GM12878 (cell line): ENCODE measurements at regions not wholly inside any gene's neighbourhood (a gene's known extent, or its start where the extent isn't known, plus 50 kb on each side); places are given as distances from the start of the nearest gene placed in this dataset.

Source experiments
- ATAC-seq: fragments of 200-7000 bp; cut with Tn5 transposase; 3 replicates; pipeline ENCODE4 v1.9.1; 2020; ENCODE audit warnings: mild to moderate bottlenecking, moderate library complexity
- BruUV-seq: library from RNA; stranded (reverse); fragments of 400-500 nt; replicated peaks from 2 replicates; lab custom pipeline; 2021; lab: Mats Ljungman, UMichigan
- CTCF ChIA-PET: fragments of 300-600 bp; sonication (Branson Sonifier 250); formaldehyde crosslinking; extraction: SDS; loops from one replicate; lab custom pipeline; 2021; ENCODE audit warnings: inconsistent platforms; lab: Yijun Ruan, JAX
- POLR2A ChIA-PET: fragments of 350-600 bp; formaldehyde crosslinking; extraction: SDS; loops from one replicate; lab custom pipeline; 2021; ENCODE audit warnings: inconsistent platforms; lab: Charles Lee
- RAD21 ChIA-PET: fragments of 300-600 bp; sonication (Branson Sonifier 250); formaldehyde crosslinking; loops from one replicate; lab custom pipeline; 2023; ENCODE audit warnings: antibody characterized with exemption; ENCODE audit not compliant: unreplicated experiment; lab: Charles Lee
- SMC1A ChIA-PET: fragments of 300-600 bp; sonication (Branson Sonifier 250); formaldehyde crosslinking; loops from one replicate; lab custom pipeline; 2023; ENCODE audit not compliant: unreplicated experiment, uncharacterized antibody; lab: Charles Lee
- DNase-seq: peaks from one replicate; pipeline ENCODE4 v3.0.0-alpha.2; 2011; ENCODE audit warnings: low read depth, low spot score
- FAIRE-seq: peaks from 3 replicates; lab custom pipeline; 2011; peaks lifted over from hg19 to GRCh38; lab: Jason Lieb, UNC
- H2AFZ ChIP-seq: 2 replicates; pipeline ENCODE4 v1.6.0; 2011; ENCODE audit warnings: low read depth, low read length, control low read depth; ENCODE audit not compliant: control insufficient read depth
- H3K27ac ChIP-seq: 2 replicates; pipeline ENCODE4 v1.5.1; 2011; ENCODE audit warnings: control low read depth; ENCODE audit not compliant: control insufficient read depth, insufficient read depth
- H3K27me3 ChIP-seq, 2 experiments: replicated peaks in 1 of 2; 2 replicates each; pipeline versions ENCODE4 v1.6.0 to v1.6.1; 2011; ENCODE audit warnings: low read length in 1 of 2; ENCODE audit not compliant: control insufficient read depth in 2 of 2, insufficient read depth in 2 of 2
- H3K36me3 ChIP-seq, 2 experiments: 2 replicates each; pipeline ENCODE4 v1.5.1; 2011; ENCODE audit warnings: low read length in 1 of 2; ENCODE audit not compliant: control insufficient read depth in 2 of 2, insufficient read depth in 2 of 2
- H3K4me1 ChIP-seq: 2 replicates; pipeline ENCODE4 v1.6.1; 2011; ENCODE audit warnings: mild to moderate bottlenecking, low read length, moderate library complexity, mixed read lengths; ENCODE audit not compliant: control insufficient read depth, insufficient read depth
- H3K4me2 ChIP-seq: 2 replicates; pipeline ENCODE4 v1.6.0; 2011; ENCODE audit warnings: control low read depth; ENCODE audit not compliant: control insufficient read depth, insufficient read depth
- H3K4me3 ChIP-seq: fragments of 200-600 bp; sonication (generic); 2 replicates; pipeline ENCODE4 v1.5.1; 2016
- H3K79me2 ChIP-seq: 2 replicates; pipeline ENCODE4 v1.6.0; 2011; ENCODE audit warnings: low read length; ENCODE audit not compliant: control insufficient read depth, insufficient read depth
- H3K9ac ChIP-seq: 2 replicates; pipeline ENCODE4 v1.8.0; 2011; ENCODE audit warnings: low read length, control low read depth, mixed read lengths; ENCODE audit not compliant: control insufficient read depth, insufficient read depth
- H3K9me3 ChIP-seq: replicated peaks from 3 replicates; pipeline ENCODE4 v1.5.1; 2011; ENCODE audit warnings: mild to moderate bottlenecking, low read length; ENCODE audit not compliant: control insufficient read depth, insufficient read depth
- H4K20me1 ChIP-seq: 2 replicates; pipeline ENCODE4 v1.6.0; 2011; ENCODE audit not compliant: control insufficient read depth, insufficient read depth
- ATF3 ChIP-seq: IDR thresholded peaks from 2 replicates; pipeline ENCODE4 v1.6.1; 2011; ENCODE audit warnings: low read depth, mild to moderate bottlenecking, low read length, moderate library complexity, borderline replicate concordance; ENCODE audit errors: extremely low read depth
- CHD4 ChIP-seq: fragments of 200-600 bp; sonication (generic); IDR thresholded peaks from 2 replicates; pipeline ENCODE4 v1.6.1; 2016; ENCODE audit warnings: mild to moderate bottlenecking
- EP300 ChIP-seq, 2 experiments: fragments of 150-350 bp in 1 of 2; IDR thresholded peaks; 2 replicates each; pipeline ENCODE4 v1.6.1; 2011 to 2012; ENCODE audit warnings: low read depth in 2 of 2, low read length in 2 of 2, borderline replicate concordance in 1 of 2, improper control_type of control experiment in 1 of 2, inconsistent platforms in 1 of 2; ENCODE audit not compliant: control insufficient read depth in 1 of 2
- EZH2 ChIP-seq: IDR thresholded peaks from 2 replicates; pipeline ENCODE4 v1.6.1; 2012; ENCODE audit warnings: low read depth, mild to moderate bottlenecking, control low read depth, inconsistent platforms, low read length, borderline replicate concordance; ENCODE audit not compliant: control insufficient read depth
- IKZF1 ChIP-seq: fragments of 450-650 bp; conservative IDR thresholded peaks from 2 replicates; pipeline ENCODE4 v1.6.1; 2017; ENCODE audit warnings: antibody characterized with exemption, mild to moderate bottlenecking
- KAT2A ChIP-seq: conservative IDR thresholded peaks from 2 replicates; pipeline ENCODE4 v1.6.1; 2011; ENCODE audit warnings: low read depth, low read length; ENCODE audit not compliant: control insufficient read depth
- NFXL1 ChIP-seq: fragments of 450-650 bp; IDR thresholded peaks from 2 replicates; pipeline ENCODE4 v1.6.1; 2017; ENCODE audit warnings: antibody characterized with exemption, mild to moderate bottlenecking, borderline replicate concordance
- POLR2AphosphoS5 ChIP-seq: IDR thresholded peaks from 2 replicates; pipeline ENCODE4 v1.6.1; 2011; ENCODE audit warnings: mild to moderate bottlenecking, low read length, inconsistent platforms
- SREBF1 ChIP-seq: IDR thresholded peaks from 2 replicates; pipeline ENCODE4 v1.6.1; 2012; ENCODE audit warnings: mild to moderate bottlenecking, low read length
- SREBF2 ChIP-seq: IDR thresholded peaks from 2 replicates; pipeline ENCODE4 v1.6.1; 2012; ENCODE audit warnings: mild to moderate bottlenecking, low read length
- SRF ChIP-seq, 2 experiments: IDR thresholded peaks; 2 replicates each; pipeline ENCODE4 v1.6.1; 2011; ENCODE audit warnings: low read depth in 2 of 2, low read length in 2 of 2, mild to moderate bottlenecking in 1 of 2, moderate library complexity in 1 of 2
- TAF1 ChIP-seq: IDR thresholded peaks from 2 replicates; pipeline ENCODE4 v1.6.1; 2011; ENCODE audit warnings: mild to moderate bottlenecking, low read depth, low read length, borderline replicate concordance
- TBL1XR1 ChIP-seq: IDR thresholded peaks from 2 replicates; pipeline ENCODE4 v1.6.1; 2012; ENCODE audit warnings: low read depth, low read length, improper control_type of control experiment
- ZSCAN29 ChIP-seq: fragments of 450-650 bp; IDR thresholded peaks from 2 replicates; pipeline ENCODE4 v1.6.1; 2017; ENCODE audit warnings: mild to moderate bottlenecking, moderate library complexity
- WGBS: methylation state at CpG from one replicate; pipeline ENCODE4 v1.1.6; 2016; ENCODE audit warnings: low lambda C conversion rate; ENCODE audit not compliant: insufficient replicate concordance, insufficient coverage; ENCODE audit errors: missing lambda C conversion rate; 5-methylcytosine and 5-hydroxymethylcytosine counted together
- in situ Hi-C: fragments of 300-500 bp; cut with MboI; formaldehyde crosslinking; loops from 9 replicates; pipeline ENCODE4 v1.14.3; 2018; ENCODE audit warnings: mixed read lengths
- intact Hi-C: fragments of 100-400 bp; cut with micrococcal nuclease; formaldehyde crosslinking; loops from one replicate; pipeline ENCODE4 v1.14.2; 2022; ENCODE audit not compliant: unreplicated experiment
- TF ChIP-seq, protein P1 (sequence below): IDR thresholded peaks from 2 replicates; pipeline ENCODE4 v1.6.1; 2012; ENCODE audit warnings: improper control_type of control experiment, low read depth, low read length; ENCODE audit not compliant: insufficient replicate concordance
- TF ChIP-seq, protein P2 (sequence below): IDR thresholded peaks from 2 replicates; pipeline ENCODE4 v1.6.1; 2012; ENCODE audit warnings: low read length, inconsistent platforms

DNA sequence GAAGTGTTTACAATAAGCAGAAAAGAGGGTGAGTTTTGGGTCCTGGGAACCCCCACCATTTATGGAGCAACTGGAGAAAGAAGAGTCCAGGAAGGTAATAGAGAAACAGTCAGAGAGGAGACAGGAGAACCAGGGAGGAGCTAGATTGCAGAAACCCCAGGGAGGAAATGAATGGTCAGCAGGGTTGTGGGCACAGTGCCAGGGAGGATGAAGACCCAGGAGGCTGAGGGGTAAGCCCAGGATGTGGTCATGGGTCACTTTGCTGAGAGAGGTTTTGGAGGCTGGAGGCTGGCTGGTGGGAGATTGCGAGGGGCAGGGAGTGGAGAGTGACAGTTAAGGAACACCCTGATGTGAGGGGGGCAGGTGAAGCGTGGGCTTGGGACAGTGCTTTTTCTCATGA lies 169.9 kb upstream of the CSF3R start:
- FAIRE-seq (no peak), DNase-seq (no peak), ATAC-seq (no peak)
- CTCF ChIA-PET, result no interaction called here
- RAD21 ChIA-PET, result no interaction called here
- no peaks in the 10 kb centered on the region for H3K9me3 ChIP-seq
- TF ChIP-seq, protein P1, sequence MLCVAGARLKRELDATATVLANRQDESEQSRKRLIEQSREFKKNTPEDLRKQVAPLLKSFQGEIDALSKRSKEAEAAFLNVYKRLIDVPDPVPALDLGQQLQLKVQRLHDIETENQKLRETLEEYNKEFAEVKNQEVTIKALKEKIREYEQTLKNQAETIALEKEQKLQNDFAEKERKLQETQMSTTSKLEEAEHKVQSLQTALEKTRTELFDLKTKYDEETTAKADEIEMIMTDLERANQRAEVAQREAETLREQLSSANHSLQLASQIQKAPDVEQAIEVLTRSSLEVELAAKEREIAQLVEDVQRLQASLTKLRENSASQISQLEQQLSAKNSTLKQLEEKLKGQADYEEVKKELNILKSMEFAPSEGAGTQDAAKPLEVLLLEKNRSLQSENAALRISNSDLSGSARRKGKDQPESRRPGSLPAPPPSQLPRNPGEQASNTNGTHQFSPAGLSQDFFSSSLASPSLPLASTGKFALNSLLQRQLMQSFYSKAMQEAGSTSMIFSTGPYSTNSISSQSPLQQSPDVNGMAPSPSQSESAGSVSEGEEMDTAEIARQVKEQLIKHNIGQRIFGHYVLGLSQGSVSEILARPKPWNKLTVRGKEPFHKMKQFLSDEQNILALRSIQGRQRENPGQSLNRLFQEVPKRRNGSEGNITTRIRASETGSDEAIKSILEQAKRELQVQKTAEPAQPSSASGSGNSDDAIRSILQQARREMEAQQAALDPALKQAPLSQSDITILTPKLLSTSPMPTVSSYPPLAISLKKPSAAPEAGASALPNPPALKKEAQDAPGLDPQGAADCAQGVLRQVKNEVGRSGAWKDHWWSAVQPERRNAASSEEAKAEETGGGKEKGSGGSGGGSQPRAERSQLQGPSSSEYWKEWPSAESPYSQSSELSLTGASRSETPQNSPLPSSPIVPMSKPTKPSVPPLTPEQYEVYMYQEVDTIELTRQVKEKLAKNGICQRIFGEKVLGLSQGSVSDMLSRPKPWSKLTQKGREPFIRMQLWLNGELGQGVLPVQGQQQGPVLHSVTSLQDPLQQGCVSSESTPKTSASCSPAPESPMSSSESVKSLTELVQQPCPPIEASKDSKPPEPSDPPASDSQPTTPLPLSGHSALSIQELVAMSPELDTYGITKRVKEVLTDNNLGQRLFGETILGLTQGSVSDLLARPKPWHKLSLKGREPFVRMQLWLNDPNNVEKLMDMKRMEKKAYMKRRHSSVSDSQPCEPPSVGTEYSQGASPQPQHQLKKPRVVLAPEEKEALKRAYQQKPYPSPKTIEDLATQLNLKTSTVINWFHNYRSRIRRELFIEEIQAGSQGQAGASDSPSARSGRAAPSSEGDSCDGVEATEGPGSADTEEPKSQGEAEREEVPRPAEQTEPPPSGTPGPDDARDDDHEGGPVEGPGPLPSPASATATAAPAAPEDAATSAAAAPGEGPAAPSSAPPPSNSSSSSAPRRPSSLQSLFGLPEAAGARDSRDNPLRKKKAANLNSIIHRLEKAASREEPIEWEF, result no peak
- TF ChIP-seq EP300 (IDR thresholded peaks at IDR 0.05; ENCODE audit: borderline replicate concordance in 1 of 2, control insufficient read depth in 1 of 2, low read depth in 2 of 2, low read length in 2 of 2), result no peak
- no peak for TF ChIP-seq SREBF1
- TF ChIP-seq TBL1XR1, result no peak
- TF ChIP-seq IKZF1, result no peak
- no peak for TF ChIP-seq ZSCAN29
- no peak for TF ChIP-seq EZH2
- no peak for TF ChIP-seq SREBF2
- TF ChIP-seq KAT2A, result no peak
- no peak for TF ChIP-seq TAF1
- TF ChIP-seq SRF (IDR thresholded peaks at IDR 0.05; ENCODE audit: low read depth in 2 of 2, low read length in 2 of 2), result no peak
- TF ChIP-seq, protein P2, sequence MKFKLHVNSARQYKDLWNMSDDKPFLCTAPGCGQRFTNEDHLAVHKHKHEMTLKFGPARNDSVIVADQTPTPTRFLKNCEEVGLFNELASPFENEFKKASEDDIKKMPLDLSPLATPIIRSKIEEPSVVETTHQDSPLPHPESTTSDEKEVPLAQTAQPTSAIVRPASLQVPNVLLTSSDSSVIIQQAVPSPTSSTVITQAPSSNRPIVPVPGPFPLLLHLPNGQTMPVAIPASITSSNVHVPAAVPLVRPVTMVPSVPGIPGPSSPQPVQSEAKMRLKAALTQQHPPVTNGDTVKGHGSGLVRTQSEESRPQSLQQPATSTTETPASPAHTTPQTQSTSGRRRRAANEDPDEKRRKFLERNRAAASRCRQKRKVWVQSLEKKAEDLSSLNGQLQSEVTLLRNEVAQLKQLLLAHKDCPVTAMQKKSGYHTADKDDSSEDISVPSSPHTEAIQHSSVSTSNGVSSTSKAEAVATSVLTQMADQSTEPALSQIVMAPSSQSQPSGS, result no peak
- no peak for TF ChIP-seq ATF3
- TF ChIP-seq NFXL1, result no peak
- TF ChIP-seq CHD4, result no peak
- TF ChIP-seq POLR2AphosphoS5, result no peak
- H3K4me2 ChIP-seq, result no peak overlapping the region
- no peaks in the 10 kb centered on the region for H3K36me3 ChIP-seq
- POLR2A ChIA-PET, result no interaction called here
- BruUV-seq, result no TSS peak
- no peak overlapping the region for H3K9ac ChIP-seq
- no peak overlapping the region for H2AFZ ChIP-seq
- H3K4me1 ChIP-seq, result no peaks in the 10 kb centered on the region
- no peak overlapping the region for H3K27ac ChIP-seq
- SMC1A ChIA-PET, result no interaction called here
- in situ Hi-C loops, result no loop called here
- no peaks in the 10 kb centered on the region for H3K79me2 ChIP-seq
- intact Hi-C loops, result no loop called here
- peaks cover 0 to 1% of the 10 kb centered on the region in 2 experiments; a peak in 2 of 4 replicates for H3K27me3 ChIP-seq
- no peak overlapping the region for H3K4me3 ChIP-seq
- H4K20me1 ChIP-seq, result no peaks in the 10 kb centered on the region
- 14% methylated on average over 2 of the region's 2 CpGs for WGBS
